CD8-positive, alpha-beta memory T cell (primary cell): ENCODE measurements at regions not wholly inside any gene's neighbourhood (a gene's known extent, or its start where the extent isn't known, plus 50 kb on each side); places are given as distances from the start of the nearest gene placed in this dataset.

Source experiments
- CTCF ChIA-PET: fragments of 350-600 bp; sonication (Branson Sonifier 250); formaldehyde crosslinking; loops from one replicate; lab custom pipeline; 2021; ENCODE audit warnings: antibody characterized with exemption; lab: Charles Lee
- POLR2A ChIA-PET: fragments of 350-600 bp; sonication (Branson Sonifier 250); formaldehyde crosslinking; loops from one replicate; lab custom pipeline; 2021; ENCODE audit warnings: antibody characterized with exemption; lab: Charles Lee
- DNase-seq, 5 donors: peaks; one replicate each; pipeline versions ENCODE4 v3.0.0 to v3.0.0-alpha.2; 2020 to 2022; ENCODE audit warnings: mixed read lengths in 1 of 5
- H3K27ac ChIP-seq: one replicate; pipeline ENCODE4 v1.7.0; 2013; ENCODE audit warnings: low read depth, mild to moderate bottlenecking, low read length, moderate library complexity
- H3K27me3 ChIP-seq: 2 replicates; pipeline ENCODE4 v1.7.0; 2013; ENCODE audit warnings: low read length, mild to moderate bottlenecking; ENCODE audit not compliant: insufficient read depth, poor library complexity, severe bottlenecking
- H3K36me3 ChIP-seq: 2 replicates; pipeline ENCODE4 v1.7.0; 2013; ENCODE audit warnings: mild to moderate bottlenecking, low read length, moderate library complexity; ENCODE audit not compliant: insufficient read depth
- H3K4me1 ChIP-seq: 2 replicates; pipeline ENCODE4 v1.7.0; 2013; ENCODE audit warnings: mild to moderate bottlenecking, low read length, moderate library complexity; ENCODE audit not compliant: insufficient read depth
- H3K4me3 ChIP-seq: 2 replicates; pipeline ENCODE4 v1.7.0; 2013; ENCODE audit warnings: mild to moderate bottlenecking, low read length
- H3K9me3 ChIP-seq: 2 replicates; pipeline ENCODE4 v1.7.0; 2013; ENCODE audit warnings: mild to moderate bottlenecking, low read length
- H3K27ac Mint-ChIP-seq, 8 donors: one replicate each; pipeline ENCODE4 v1.8.0; 2020 to 2021; ENCODE audit warnings: mixed read lengths in 8 of 8, mild to moderate bottlenecking in 6 of 8, inconsistent platforms in 3 of 8, moderate library complexity in 3 of 8
- H3K27me3 Mint-ChIP-seq, 2 donors: one replicate each; pipeline ENCODE4 v1.8.0; 2020 to 2021; ENCODE audit warnings: mixed read lengths in 2 of 2, mild to moderate bottlenecking in 1 of 2, moderate library complexity in 1 of 2
- H3K36me3 Mint-ChIP-seq, 3 donors: one replicate each; pipeline ENCODE4 v1.8.0; 2020 to 2021; ENCODE audit warnings: mixed read lengths in 3 of 3, inconsistent platforms in 1 of 3, mild to moderate bottlenecking in 1 of 3
- H3K4me1 Mint-ChIP-seq, 3 donors: one replicate each; pipeline ENCODE4 v1.8.0; 2020 to 2021; ENCODE audit warnings: mixed read lengths in 3 of 3, inconsistent platforms in 1 of 3, mild to moderate bottlenecking in 1 of 3
- H3K4me3 Mint-ChIP-seq, 7 donors: one replicate each; pipeline ENCODE4 v1.8.0; 2020 to 2021; ENCODE audit warnings: mixed read lengths in 7 of 7, mild to moderate bottlenecking in 6 of 7, moderate library complexity in 4 of 7, inconsistent platforms in 2 of 7
- H3K9me3 Mint-ChIP-seq, 5 donors: one replicate each; pipeline ENCODE4 v1.8.0; 2020 to 2022; ENCODE audit warnings: mixed read lengths in 5 of 5, mild to moderate bottlenecking in 3 of 5, moderate library complexity in 2 of 5, inconsistent platforms in 1 of 5

DNA sequence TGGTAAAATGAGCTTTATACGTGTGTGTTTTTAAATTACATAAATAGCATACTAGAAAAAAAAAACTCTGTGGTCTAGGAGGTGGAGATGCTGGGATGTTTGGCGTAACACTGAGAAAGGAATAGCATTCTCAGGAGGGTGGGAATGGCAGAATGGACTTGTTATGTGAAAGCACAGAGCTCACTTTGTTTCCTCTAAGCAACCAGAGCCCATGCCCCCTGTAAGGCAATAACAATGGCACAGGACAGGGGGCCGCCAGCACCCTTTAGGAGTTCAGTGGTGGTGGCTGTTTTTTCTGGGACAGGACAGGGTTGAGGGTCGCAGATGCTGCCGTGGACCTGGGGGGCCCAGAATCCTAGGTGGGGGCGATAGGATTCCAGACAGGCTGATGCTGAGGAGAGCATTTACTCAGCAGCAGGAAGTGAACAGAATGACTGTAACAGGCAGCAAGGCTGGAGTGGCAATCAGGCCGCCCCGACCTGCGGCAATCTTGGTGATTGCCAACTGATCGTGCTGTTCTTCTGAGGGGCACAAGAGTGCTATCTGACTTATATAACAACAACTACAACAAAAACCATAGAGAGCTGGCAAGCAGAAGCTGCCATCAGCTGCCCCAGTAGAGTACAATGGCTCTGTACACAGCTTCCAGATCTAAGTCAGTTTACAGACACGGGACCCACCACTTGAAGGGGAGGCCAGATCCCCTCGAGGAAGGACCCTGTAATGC is 160.4 kb downstream of the UACA start:
- H3K27ac Mint-ChIP-seq: no peak overlapping the region
- no peaks in the 10 kb centered on the region for H3K4me1 Mint-ChIP-seq
- H3K4me1 ChIP-seq: no peaks in the 10 kb centered on the region
- H3K27ac ChIP-seq: no peak overlapping the region
- no peaks in the 10 kb centered on the region for H3K27me3 ChIP-seq
- ChIA-PET CTCF (no interaction called here), POLR2A (no interaction called here)
- no peak overlapping the region for H3K4me3 Mint-ChIP-seq
- H3K36me3 ChIP-seq: no peaks in the 10 kb centered on the region
- H3K4me3 ChIP-seq: no peak overlapping the region
- no peaks in the 10 kb centered on the region for H3K9me3 ChIP-seq
- H3K27me3 Mint-ChIP-seq: peaks cover 6 to 17% of the 10 kb centered on the region in 2 donors
- no peak for DNase-seq
- H3K9me3 Mint-ChIP-seq: peaks cover 0 to 5% (median 4%) of the 10 kb centered on the region in 5 donors
- peaks cover 0 to 8% (median 0%) of the 10 kb centered on the region in 3 donors for H3K36me3 Mint-ChIP-seq

DNA sequence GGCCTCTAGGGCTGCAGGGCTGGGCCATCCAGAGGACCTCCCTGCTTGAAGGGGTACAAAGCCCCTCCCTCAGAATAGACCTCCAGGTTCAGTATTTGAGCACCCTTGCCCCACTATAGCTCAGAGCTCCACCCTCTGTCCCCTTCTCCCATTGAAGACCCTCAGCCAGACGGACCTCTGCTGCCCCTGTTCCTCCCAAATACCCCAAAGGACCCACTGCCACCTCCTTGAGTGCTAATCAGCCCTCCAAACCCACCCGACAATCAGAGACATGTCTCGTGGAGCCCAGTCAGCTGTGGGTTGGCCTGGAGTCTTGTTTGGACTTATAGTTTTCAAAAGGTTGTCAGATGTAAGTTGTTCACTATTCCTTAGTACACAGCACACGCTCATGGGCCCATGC is 161.1 kb downstream of the UACA start:
- Mint-ChIP-seq H3K9me3 (peaks cover 0 to 5% (median 4%) of the 10 kb centered on the region in 5 donors), H3K36me3 (peaks cover 0 to 8% (median 0%) of the 10 kb centered on the region in 3 donors), H3K27me3 (peaks cover 8 to 17% of the 10 kb centered on the region in 2 donors), H3K27ac (peak overlapping the region in 1 of 8 donors; percentile 85), H3K4me1 (no peaks in the 10 kb centered on the region), H3K4me3 (no peak overlapping the region)
- no peaks in the 10 kb centered on the region for H3K27me3 ChIP-seq
- DNase-seq: no peak
- no peaks in the 10 kb centered on the region for H3K4me1 ChIP-seq
- no peak overlapping the region for H3K27ac ChIP-seq
- POLR2A ChIA-PET: no interaction called here
- H3K9me3 ChIP-seq: no peaks in the 10 kb centered on the region
- no peaks in the 10 kb centered on the region for H3K36me3 ChIP-seq
- CTCF ChIA-PET: no interaction called here
- H3K4me3 ChIP-seq: no peak overlapping the region

DNA sequence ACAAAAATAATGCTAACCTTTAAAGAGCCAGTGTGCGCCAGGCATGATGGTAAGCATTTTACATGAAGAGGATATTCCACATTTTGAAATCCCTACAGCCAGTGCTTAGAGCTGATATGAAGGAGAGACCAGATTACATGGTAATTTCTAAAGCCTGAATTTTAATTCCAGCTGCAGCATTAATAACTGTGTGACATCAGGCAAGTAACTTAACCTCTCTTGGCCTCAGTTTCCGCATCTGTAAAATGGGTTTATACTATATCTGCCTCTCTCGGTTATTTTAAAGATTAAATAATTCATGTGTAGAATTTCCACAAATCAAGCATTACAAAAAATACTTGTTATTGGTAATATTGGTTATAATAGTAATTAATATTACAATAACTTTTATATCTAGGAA is 165.4 kb downstream of the UACA start:
- ChIA-PET POLR2A (no interaction called here), CTCF (interaction anchor here (1.1 kb wide), 1 partner anchor 109 kb away, joined by 3 read pairs; no protein-coding TSS in a partner anchor)
- H3K9me3 ChIP-seq: no peaks in the 10 kb centered on the region
- Mint-ChIP-seq H3K27ac (no peak overlapping the region), H3K27me3 (peaks cover 20 to 39% of the 10 kb centered on the region in 2 donors), H3K36me3 (peaks cover 0 to 31% (median 0%) of the 10 kb centered on the region in 3 donors), H3K4me1 (no peaks in the 10 kb centered on the region), H3K9me3 (peaks cover 16 to 30% (median 20%) of the 10 kb centered on the region in 5 donors), H3K4me3 (no peak overlapping the region)
- no peak overlapping the region for H3K4me3 ChIP-seq
- DNase-seq: no peak
- H3K36me3 ChIP-seq: no peaks in the 10 kb centered on the region
- no peak overlapping the region for H3K27ac ChIP-seq
- no peaks in the 10 kb centered on the region for H3K27me3 ChIP-seq
- H3K4me1 ChIP-seq: no peaks in the 10 kb centered on the region

DNA sequence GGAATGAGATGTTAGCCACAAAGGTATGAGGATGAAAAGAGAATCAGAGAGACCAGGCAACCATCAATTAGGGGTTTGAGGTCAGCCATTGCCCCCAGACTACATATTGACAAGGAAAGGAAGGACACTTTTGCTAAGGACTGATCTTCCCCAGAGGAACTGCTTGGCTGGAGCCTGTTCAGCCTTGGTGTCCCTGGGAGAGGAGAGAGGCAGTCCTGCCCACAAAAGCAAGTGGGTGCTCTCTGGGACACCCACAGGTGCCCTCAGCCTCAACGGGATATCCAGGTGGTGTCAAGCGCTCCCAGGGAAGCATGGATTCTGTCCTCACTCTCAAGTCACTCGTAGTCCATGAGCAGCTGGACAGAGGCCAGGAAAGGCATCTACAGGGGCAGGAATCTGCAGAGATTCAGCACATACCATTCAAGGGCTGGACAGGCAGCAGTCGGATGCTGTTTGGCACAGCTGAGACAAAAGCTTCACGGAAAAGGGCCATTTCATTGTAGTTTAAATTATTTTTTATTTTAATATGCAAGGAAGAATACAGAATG is 166.2 kb downstream of the UACA start:
- Mint-ChIP-seq H3K27me3 (peaks cover 20 to 40% of the 10 kb centered on the region in 2 donors), H3K9me3 (peaks cover 16 to 32% (median 20%) of the 10 kb centered on the region in 5 donors), H3K4me3 (no peak overlapping the region), H3K36me3 (peaks cover 0 to 35% (median 0%) of the 10 kb centered on the region in 3 donors), H3K4me1 (no peaks in the 10 kb centered on the region), H3K27ac (no peak overlapping the region)
- Histone ChIP-seq H3K9me3 (no peaks in the 10 kb centered on the region), H3K4me1 (no peaks in the 10 kb centered on the region), H3K36me3 (no peaks in the 10 kb centered on the region), H3K27ac (no peak overlapping the region), H3K27me3 (no peaks in the 10 kb centered on the region), H3K4me3 (no peak overlapping the region)
- DNase-seq: no peak
- ChIA-PET CTCF (no interaction called here), POLR2A (no interaction called here)

DNA sequence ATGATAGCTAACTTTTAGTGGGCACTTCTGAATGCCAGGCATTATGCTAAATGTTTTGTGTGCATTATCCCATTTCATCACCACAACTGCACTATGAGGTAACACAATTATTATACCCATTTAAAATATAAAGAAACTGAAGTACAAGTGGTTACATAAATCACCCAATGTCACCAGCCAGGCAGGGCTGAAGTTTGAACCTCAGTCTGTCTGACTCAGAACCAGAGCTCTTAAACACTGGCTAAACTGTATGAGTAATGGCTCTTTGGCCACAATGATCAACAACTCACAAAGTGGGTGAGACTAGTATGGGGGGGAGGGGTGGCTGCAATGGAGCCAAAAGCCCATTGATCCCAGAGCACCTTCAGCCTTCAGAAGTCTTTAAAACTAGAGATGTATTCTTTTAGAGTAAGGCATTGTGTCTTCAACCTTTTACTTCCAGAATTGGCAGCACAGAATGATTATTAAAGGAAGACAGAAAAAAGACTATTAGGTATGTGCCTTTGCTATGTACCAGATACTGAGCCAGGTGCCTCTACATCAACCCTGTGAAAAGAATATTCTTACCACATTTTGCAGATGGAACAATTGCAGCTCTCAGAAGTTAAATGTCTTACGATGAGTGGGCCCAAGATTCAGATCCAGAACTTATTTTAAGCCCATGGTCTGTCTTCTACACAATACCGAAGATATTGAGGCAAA is 166.9 kb downstream of the UACA start:
- no peak overlapping the region for H3K27ac Mint-ChIP-seq
- Histone ChIP-seq H3K36me3 (no peaks in the 10 kb centered on the region), H3K9me3 (no peaks in the 10 kb centered on the region), H3K4me1 (no peaks in the 10 kb centered on the region), H3K4me3 (no peak overlapping the region), H3K27me3 (no peaks in the 10 kb centered on the region), H3K27ac (no peak overlapping the region)
- no peaks in the 10 kb centered on the region for H3K4me1 Mint-ChIP-seq
- no peak overlapping the region for H3K4me3 Mint-ChIP-seq
- POLR2A ChIA-PET: no interaction called here
- peaks cover 21 to 40% of the 10 kb centered on the region in 2 donors for H3K27me3 Mint-ChIP-seq
- no peak for DNase-seq
- CTCF ChIA-PET: no interaction called here
- H3K9me3 Mint-ChIP-seq: peaks cover 16 to 32% (median 20%) of the 10 kb centered on the region in 5 donors
- H3K36me3 Mint-ChIP-seq: peaks cover 0 to 39% (median 0%) of the 10 kb centered on the region in 3 donors

DNA sequence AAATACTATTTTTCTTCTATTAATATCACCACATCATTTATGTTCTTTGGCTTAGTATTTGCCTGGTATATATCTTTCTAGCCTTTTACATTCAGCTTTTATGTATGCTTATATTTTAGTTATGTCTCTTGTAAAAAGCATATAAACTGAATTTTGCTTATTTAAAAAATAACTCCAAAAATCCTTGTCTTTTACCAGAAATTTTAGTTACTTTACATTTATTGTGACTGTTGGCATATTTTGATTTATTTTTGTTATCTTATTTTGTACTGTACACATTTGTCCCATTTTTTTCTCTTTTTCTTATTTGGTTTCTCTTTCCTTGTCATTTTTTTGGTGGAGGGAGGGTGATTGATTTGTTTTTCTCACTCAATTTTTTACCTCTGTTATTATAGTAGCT is 169.6 kb downstream of the UACA start:
- H3K4me1 ChIP-seq: no peaks in the 10 kb centered on the region
- no peaks in the 10 kb centered on the region for H3K9me3 ChIP-seq
- H3K36me3 ChIP-seq: no peaks in the 10 kb centered on the region
- Mint-ChIP-seq H3K36me3 (peaks cover 0 to 32% (median 0%) of the 10 kb centered on the region in 3 donors), H3K4me1 (no peaks in the 10 kb centered on the region), H3K4me3 (no peak overlapping the region), H3K27ac (no peak overlapping the region), H3K9me3 (peaks cover 14 to 27% (median 17%) of the 10 kb centered on the region in 5 donors), H3K27me3 (peaks cover 25 to 45% of the 10 kb centered on the region in 2 donors)
- H3K27ac ChIP-seq: no peak overlapping the region
- H3K4me3 ChIP-seq: no peak overlapping the region
- CTCF ChIA-PET: no interaction called here
- POLR2A ChIA-PET: no interaction called here
- no peak for DNase-seq
- no peaks in the 10 kb centered on the region for H3K27me3 ChIP-seq

DNA sequence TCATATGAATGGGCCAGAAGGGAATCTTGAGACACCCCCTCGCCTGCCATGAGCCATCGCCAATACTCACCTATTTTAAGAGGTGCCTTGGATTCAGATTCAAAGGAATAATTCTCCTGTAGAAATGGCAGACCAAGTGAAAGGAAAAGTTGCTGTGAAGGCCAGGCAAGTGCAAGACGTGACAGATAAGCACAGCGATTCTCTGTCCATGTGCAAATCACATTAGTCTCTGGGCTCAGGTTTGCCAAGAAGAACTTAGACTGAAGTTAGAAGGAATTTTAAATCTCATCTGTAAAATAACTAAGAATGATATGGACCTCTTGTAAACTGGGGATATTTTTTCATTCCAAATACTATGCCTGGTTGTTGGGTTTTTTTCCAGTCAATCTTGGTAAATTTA is 173.6 kb downstream of the UACA start:
- Mint-ChIP-seq H3K36me3 (peaks cover 0 to 23% (median 0%) of the 10 kb centered on the region in 3 donors), H3K27me3 (peaks cover 39 to 51% of the 10 kb centered on the region in 2 donors), H3K9me3 (peaks cover 11 to 20% (median 11%) of the 10 kb centered on the region in 5 donors), H3K27ac (no peak overlapping the region), H3K4me3 (no peak overlapping the region), H3K4me1 (peaks cover 5 to 11% (median 8%) of the 10 kb centered on the region in 3 donors)
- Histone ChIP-seq H3K27me3 (peaks cover 7% of the 10 kb centered on the region), H3K9me3 (no peaks in the 10 kb centered on the region), H3K4me1 (peaks cover 4% of the 10 kb centered on the region), H3K4me3 (no peak overlapping the region), H3K36me3 (no peaks in the 10 kb centered on the region), H3K27ac (no peak overlapping the region)
- DNase-seq: no peak
- POLR2A ChIA-PET: no interaction called here
- CTCF ChIA-PET: no interaction called here

DNA sequence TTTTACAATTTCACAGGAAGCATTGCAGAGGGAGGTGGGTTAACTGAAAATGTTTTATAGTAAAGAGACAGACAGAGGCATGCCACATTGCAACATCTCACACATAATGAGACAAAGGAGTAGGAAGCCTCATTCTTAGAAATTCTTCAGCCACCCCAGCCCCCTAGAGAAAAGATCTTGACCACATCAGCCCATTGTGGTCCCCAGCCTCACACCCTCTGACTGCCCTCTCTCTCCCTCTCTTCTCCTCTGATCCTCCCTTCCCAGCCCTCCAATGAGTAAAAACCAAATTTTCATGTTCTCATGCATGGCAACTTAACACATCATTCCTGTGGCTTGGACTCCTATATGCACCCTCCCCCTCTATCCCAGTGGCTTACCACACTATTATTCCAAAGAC is 174.1 kb downstream of the UACA start:
- no peak overlapping the region for H3K27ac ChIP-seq
- peaks cover 5 to 15% (median 7%) of the 10 kb centered on the region in 5 donors for H3K9me3 Mint-ChIP-seq
- peaks cover 5 to 13% (median 8%) of the 10 kb centered on the region in 3 donors for H3K4me1 Mint-ChIP-seq
- peaks cover 0 to 18% (median 0%) of the 10 kb centered on the region in 3 donors for H3K36me3 Mint-ChIP-seq
- H3K9me3 ChIP-seq: no peaks in the 10 kb centered on the region
- H3K4me3 Mint-ChIP-seq: no peak overlapping the region
- peak overlapping the region in 1 of 8 donors; percentile 7 for H3K27ac Mint-ChIP-seq
- ChIA-PET CTCF (no interaction called here), POLR2A (no interaction called here)
- no peak for DNase-seq
- H3K4me1 ChIP-seq: peaks cover 4% of the 10 kb centered on the region
- peaks cover 7% of the 10 kb centered on the region for H3K27me3 ChIP-seq
- H3K27me3 Mint-ChIP-seq: peaks cover 38 to 53% of the 10 kb centered on the region in 2 donors
- no peak overlapping the region for H3K4me3 ChIP-seq
- no peaks in the 10 kb centered on the region for H3K36me3 ChIP-seq
